ENCODE measurements at regions not wholly inside any gene's neighbourhood (a gene's known extent, or its start where the extent isn't known, plus 50 kb on each side); places are given as distances from the start of the nearest gene placed in this dataset.

DNA sequence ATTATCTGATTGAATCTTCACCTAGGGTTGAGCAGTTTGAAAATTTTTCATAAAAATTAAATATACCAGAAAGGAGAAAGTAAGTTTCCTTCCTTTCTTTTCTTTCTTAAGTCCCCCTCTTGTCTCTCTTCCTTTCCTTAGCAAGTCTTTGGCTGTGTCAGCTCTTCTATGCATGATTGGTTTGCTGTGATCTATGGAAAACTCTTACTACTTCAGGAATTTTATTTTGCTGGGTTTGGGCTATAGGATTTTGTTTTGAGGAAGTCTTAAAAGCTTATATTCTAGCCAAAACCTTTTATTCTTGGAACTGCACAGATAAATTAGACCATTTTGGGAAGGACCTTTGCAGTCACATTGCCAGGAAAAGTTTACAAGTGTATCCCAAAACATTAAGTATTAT is 173.4 kb upstream of the CITED2 start:
- Mint-ChIP-seq H3K27ac (ENCODE audit: unreplicated experiment) (no peak overlapping the region), H3K4me1 (ENCODE audit: low read depth, unreplicated experiment) (no peaks in the 10 kb centered on the region), H3K36me3 (ENCODE audit: unreplicated experiment) (no peaks in the 10 kb centered on the region), H3K27me3 (ENCODE audit: unreplicated experiment) (no peaks in the 10 kb centered on the region), H3K4me3 (ENCODE audit: unreplicated experiment) (no peak overlapping the region), H3K9me3 (ENCODE audit: unreplicated experiment) (no peaks in the 10 kb centered on the region)
- TF ChIP-seq, protein P1, sequence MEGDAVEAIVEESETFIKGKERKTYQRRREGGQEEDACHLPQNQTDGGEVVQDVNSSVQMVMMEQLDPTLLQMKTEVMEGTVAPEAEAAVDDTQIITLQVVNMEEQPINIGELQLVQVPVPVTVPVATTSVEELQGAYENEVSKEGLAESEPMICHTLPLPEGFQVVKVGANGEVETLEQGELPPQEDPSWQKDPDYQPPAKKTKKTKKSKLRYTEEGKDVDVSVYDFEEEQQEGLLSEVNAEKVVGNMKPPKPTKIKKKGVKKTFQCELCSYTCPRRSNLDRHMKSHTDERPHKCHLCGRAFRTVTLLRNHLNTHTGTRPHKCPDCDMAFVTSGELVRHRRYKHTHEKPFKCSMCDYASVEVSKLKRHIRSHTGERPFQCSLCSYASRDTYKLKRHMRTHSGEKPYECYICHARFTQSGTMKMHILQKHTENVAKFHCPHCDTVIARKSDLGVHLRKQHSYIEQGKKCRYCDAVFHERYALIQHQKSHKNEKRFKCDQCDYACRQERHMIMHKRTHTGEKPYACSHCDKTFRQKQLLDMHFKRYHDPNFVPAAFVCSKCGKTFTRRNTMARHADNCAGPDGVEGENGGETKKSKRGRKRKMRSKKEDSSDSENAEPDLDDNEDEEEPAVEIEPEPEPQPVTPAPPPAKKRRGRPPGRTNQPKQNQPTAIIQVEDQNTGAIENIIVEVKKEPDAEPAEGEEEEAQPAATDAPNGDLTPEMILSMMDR (IDR thresholded peaks at IDR 0.05; ENCODE audit: partially characterized antibody, unreplicated experiment) = no peak
- no peak for DNase-seq

DNA sequence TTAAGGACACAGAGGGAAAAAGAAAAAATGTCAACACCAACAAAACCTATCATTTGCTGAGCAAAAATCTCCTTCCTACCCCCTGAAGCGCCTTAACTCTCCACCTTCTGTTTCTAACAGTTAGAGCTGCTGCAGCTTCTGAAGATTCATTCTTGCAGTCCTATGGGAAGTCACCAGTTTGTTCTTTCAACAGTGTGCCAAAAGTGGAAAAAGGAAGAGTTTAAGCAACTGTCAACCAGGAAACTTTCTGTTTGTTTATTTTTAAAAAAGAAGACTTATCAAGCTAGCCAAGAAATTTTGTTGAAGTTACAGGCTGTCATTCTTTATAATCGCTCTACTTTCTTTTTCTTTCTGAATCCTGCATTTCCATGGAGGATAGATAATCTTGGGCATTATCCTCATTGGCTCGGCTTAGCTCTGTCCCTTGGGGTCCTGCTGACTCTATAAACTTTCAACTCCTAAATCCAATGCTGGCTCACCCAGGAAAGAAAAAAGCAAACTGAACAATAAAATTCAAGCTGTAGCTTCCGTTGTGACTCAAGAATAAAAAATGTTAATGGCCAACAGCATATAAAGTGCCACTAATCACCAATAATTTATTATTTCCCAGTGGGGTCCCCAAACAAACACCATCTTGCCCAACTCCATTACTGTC is 172.8 kb upstream of the CITED2 start:
- Mint-ChIP-seq H3K27me3 (ENCODE audit: unreplicated experiment) (no peaks in the 10 kb centered on the region), H3K4me3 (ENCODE audit: unreplicated experiment) (no peak overlapping the region), H3K27ac (ENCODE audit: unreplicated experiment) (no peak overlapping the region)

DNA sequence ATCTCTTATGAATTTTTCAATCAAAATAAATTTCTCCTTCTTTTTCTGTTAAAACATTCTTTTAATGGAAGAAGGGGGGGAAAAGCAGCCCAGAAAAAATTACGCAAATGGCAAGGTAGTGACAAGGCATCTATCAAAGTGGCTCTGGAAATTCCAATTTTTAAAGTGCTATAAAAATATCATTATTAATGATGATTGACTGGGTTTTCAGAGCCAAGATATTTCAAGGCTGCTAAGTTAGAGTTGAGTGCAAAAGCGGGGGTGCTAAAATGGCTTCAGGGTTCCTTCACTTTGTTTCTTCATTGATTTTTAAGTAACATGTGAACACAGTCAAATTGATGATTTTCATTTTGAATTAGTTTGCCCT is 171.6 kb upstream of the CITED2 start:
- H3K27me3 Mint-ChIP-seq (ENCODE audit: unreplicated experiment) = no peaks in the 10 kb centered on the region
- no peaks in the 10 kb centered on the region for H3K9me3 Mint-ChIP-seq (ENCODE audit: unreplicated experiment)
- H3K4me3 Mint-ChIP-seq (ENCODE audit: unreplicated experiment) = no peak overlapping the region
- no peaks in the 10 kb centered on the region for H3K4me1 Mint-ChIP-seq (ENCODE audit: low read depth, unreplicated experiment)
- TF ChIP-seq, protein P1 (IDR thresholded peaks at IDR 0.05; ENCODE audit: partially characterized antibody, unreplicated experiment) = no peak
- H3K36me3 Mint-ChIP-seq (ENCODE audit: unreplicated experiment) = no peaks in the 10 kb centered on the region
- H3K27ac Mint-ChIP-seq (ENCODE audit: unreplicated experiment) = no peak overlapping the region
- no peak for DNase-seq

More for the DNA sequence above, 172.8 kb upstream of the CITED2 start:
- Mint-ChIP-seq H3K4me1 (ENCODE audit: low read depth, unreplicated experiment) (no peaks in the 10 kb centered on the region), H3K9me3 (ENCODE audit: unreplicated experiment) (no peaks in the 10 kb centered on the region), H3K36me3 (ENCODE audit: unreplicated experiment) (no peaks in the 10 kb centered on the region)
- TF ChIP-seq, protein P1 (IDR thresholded peaks at IDR 0.05; ENCODE audit: partially characterized antibody, unreplicated experiment) = no peak
- DNase-seq = no peak

- no peak overlapping the region for H3K4me3 Mint-ChIP-seq (ENCODE audit: unreplicated experiment)
Measured at GRCh38 chr6:139545206-139546105, 171.0 kb upstream of the CITED2 start.

More at GRCh38 chr6:139545206-139546105, 171.0 kb upstream of the CITED2 start:
- no peak for DNase-seq
- no peaks in the 10 kb centered on the region for H3K4me1 Mint-ChIP-seq (ENCODE audit: low read depth, unreplicated experiment)
- H3K27me3 Mint-ChIP-seq (ENCODE audit: unreplicated experiment) = no peaks in the 10 kb centered on the region
- no peak overlapping the region for H3K27ac Mint-ChIP-seq (ENCODE audit: unreplicated experiment)
- TF ChIP-seq, protein P1 (IDR thresholded peaks at IDR 0.05; ENCODE audit: partially characterized antibody, unreplicated experiment) = no peak
- H3K9me3 Mint-ChIP-seq (ENCODE audit: unreplicated experiment) = no peaks in the 10 kb centered on the region
- H3K36me3 Mint-ChIP-seq (ENCODE audit: unreplicated experiment) = no peaks in the 10 kb centered on the region

Data from glutamatergic neuron (in vitro differentiated cells).